ENCODE measurements at regions not wholly inside any gene's neighbourhood (a gene's known extent, or its start where the extent isn't known, plus 50 kb on each side); places are given as distances from the start of the nearest gene placed in this dataset.

DNA sequence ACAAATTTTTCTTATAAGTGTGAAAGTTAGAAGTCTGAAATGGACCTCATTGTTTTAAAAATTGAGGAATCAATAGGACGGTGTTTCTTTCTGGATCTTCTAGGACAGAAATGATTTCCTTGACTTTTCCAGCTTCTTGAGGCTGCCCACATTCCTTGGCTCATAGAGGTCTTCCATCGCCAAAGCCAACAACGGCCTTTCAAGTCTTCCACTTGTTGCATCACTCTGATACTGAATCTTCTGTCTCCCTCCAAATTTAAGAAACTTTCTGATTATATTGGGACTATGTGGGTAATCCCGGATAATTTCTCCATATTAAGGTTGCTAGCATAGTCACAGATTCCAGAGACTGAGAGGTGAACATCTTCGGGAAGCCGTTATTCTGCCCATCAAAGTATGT lies 595.4 kb upstream of the ADAMTS5 start:
- DNase-seq (ENCODE audit: low spot score) = no peak
- TF ChIP-seq, protein P1, sequence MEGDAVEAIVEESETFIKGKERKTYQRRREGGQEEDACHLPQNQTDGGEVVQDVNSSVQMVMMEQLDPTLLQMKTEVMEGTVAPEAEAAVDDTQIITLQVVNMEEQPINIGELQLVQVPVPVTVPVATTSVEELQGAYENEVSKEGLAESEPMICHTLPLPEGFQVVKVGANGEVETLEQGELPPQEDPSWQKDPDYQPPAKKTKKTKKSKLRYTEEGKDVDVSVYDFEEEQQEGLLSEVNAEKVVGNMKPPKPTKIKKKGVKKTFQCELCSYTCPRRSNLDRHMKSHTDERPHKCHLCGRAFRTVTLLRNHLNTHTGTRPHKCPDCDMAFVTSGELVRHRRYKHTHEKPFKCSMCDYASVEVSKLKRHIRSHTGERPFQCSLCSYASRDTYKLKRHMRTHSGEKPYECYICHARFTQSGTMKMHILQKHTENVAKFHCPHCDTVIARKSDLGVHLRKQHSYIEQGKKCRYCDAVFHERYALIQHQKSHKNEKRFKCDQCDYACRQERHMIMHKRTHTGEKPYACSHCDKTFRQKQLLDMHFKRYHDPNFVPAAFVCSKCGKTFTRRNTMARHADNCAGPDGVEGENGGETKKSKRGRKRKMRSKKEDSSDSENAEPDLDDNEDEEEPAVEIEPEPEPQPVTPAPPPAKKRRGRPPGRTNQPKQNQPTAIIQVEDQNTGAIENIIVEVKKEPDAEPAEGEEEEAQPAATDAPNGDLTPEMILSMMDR (conservative IDR thresholded peaks at IDR 0.05; ENCODE audit: low read depth) = no peak
- H3K27ac ChIP-seq = no peak overlapping the region
- CTCF ChIA-PET = no interaction called here
- POLR2A ChIA-PET (ENCODE audit: low non-redundant PET) = no interaction called here

DNA sequence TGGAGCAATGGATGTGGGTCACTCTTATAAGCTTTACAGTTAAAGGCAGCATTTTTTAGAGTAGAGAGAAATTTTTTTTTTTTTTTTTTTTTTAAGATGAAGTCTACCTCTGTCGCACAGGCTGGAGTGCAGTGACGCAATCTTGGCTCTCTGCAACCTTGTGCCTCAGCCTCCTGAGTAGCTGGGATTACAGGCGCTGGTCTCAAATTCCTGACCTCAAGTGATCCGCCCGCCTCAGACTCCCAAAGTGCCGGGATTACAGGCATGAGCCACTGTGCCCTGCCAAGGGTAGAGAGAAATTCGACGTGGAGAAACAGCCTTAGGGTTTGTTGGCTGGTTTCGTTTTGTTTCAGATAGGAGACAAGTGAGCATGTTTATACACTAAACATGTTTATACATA lies 594.2 kb upstream of the ADAMTS5 start:
- DNase-seq (ENCODE audit: low spot score) = no peak
- H3K27ac ChIP-seq = no peak overlapping the region
- POLR2A ChIA-PET (ENCODE audit: low non-redundant PET) = no interaction called here
- CTCF ChIA-PET = no interaction called here
- TF ChIP-seq, protein P1 (conservative IDR thresholded peaks at IDR 0.05; ENCODE audit: low read depth) = no peak

DNA sequence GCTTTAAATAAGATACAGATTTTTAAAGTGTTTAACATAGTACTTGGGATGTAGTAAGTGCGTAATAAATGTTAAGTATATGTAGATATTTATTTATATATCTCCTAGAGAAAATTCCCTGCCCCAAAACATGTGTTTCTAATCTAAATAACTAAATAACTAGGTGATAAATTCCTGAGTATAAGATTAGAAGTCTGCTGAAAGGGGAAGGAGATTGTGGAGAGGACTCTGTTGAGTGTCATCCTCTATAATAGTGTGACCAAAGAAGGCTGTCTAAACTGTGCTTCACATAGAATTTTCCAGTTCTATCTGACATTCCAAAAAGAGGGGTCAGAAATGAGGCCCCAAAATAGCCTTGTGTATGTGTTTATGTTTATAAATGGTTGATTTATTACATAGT lies 590.5 kb upstream of the ADAMTS5 start:
- POLR2A ChIA-PET (ENCODE audit: low non-redundant PET) = no interaction called here

DNA sequence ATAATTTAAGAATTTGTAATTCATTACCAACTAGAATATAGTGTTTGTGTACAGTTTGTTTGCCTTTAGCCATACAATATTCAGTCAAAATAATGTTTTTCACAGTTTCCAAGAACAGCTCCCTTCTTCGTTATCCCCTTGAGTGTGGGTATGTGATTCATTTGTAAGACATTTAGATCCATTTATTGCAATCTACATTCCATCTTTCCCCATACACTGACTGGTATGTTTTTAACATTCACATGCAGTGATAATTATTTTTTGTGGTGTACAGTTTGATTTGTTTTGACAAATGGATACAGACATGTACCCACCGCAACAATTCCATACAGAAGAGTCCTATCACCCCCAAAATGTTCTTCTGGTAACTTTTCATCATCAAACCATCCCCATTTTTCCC lies 589.1 kb upstream of the ADAMTS5 start:
- CTCF ChIA-PET = no interaction called here

More for the DNA sequence above, 590.5 kb upstream of the ADAMTS5 start:
- CTCF ChIA-PET = interaction anchor here (0.7 kb wide), 1 partner anchor 1151 kb away, joined by 3 read pairs; no protein-coding TSS in a partner anchor
- TF ChIP-seq, protein P1 (conservative IDR thresholded peaks at IDR 0.05; ENCODE audit: low read depth) = no peak
- no peak for DNase-seq (ENCODE audit: low spot score)
- H3K27ac ChIP-seq = no peak overlapping the region

DNA sequence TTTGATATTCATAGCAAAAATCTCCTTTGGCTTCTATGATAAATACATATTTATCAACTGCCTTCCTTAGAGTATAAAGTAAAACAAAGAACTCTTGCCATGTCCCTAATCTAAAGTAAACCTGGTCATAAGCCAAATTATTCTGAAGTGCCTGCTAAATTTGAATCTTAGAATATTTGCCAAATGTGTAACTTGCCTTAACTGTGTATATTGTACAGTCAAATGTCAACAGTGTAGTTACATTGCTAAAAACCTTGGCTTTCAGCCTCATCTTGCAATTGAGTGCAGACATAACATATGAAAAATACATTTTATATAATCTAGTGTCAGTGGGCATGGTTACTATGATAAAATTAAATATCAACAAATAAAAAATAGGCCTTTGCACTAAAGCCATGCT lies 583.4 kb upstream of the ADAMTS5 start:
- CTCF ChIA-PET = no interaction called here
- TF ChIP-seq, protein P1 (conservative IDR thresholded peaks at IDR 0.05; ENCODE audit: low read depth) = no peak
- POLR2A ChIA-PET (ENCODE audit: low non-redundant PET) = interaction anchor here (0.7 kb wide), 1 partner anchor 16 kb away, joined by 3 read pairs; no protein-coding TSS in a partner anchor
- no peak overlapping the region for H3K27ac ChIP-seq
- no peak for DNase-seq (ENCODE audit: low spot score)

More for the DNA sequence above, 589.1 kb upstream of the ADAMTS5 start:
- TF ChIP-seq, protein P1 (conservative IDR thresholded peaks at IDR 0.05; ENCODE audit: low read depth) = no peak
- H3K27ac ChIP-seq = no peak overlapping the region
- POLR2A ChIA-PET (ENCODE audit: low non-redundant PET) = no interaction called here
- no peak for DNase-seq (ENCODE audit: low spot score)

DNA sequence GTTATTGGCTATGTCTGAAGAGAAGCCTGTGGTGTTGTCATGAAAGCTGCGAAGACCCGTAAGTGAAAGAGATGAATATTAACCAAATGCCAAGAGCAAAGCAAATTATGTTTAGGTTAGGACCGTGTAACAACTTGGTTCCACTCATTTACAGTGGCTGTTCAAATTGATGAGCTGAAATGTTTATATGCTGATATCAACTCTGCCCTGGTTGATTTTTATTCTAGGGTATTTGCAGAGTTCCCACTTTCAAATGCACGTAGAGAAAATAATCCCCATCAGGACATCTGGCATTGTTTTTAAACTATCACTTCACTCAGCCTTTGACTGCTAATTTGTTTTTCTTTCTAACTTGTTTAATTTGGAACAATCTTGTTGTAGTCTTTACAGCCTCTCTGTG lies 581.6 kb upstream of the ADAMTS5 start:
- H3K27ac ChIP-seq = no peak overlapping the region
- CTCF ChIA-PET = no interaction called here
- TF ChIP-seq, protein P1 (conservative IDR thresholded peaks at IDR 0.05; ENCODE audit: low read depth) = no peak
- POLR2A ChIA-PET (ENCODE audit: low non-redundant PET) = no interaction called here
- no peak for DNase-seq (ENCODE audit: low spot score)

Measured in RWPE1 (cell line).